IMR-90 (cell line): ENCODE measurements at regions not wholly inside any gene's neighbourhood (a gene's known extent, or its start where the extent isn't known, plus 50 kb on each side); places are given as distances from the start of the nearest gene placed in this dataset.

Experiments
- POLR2A ChIP-seq: IDR thresholded peaks from 2 replicates; pipeline ENCODE4 v1.6.1; 2012; ENCODE audit warnings: mild to moderate bottlenecking, low read depth, low read length
- TF ChIP-seq, protein P1 (sequence below): conservative IDR thresholded peaks from 2 replicates; pipeline ENCODE4 v1.5.1; 2012; ENCODE audit warnings: mild to moderate bottlenecking, low read depth, low read length, improper control_type of control experiment

DNA sequence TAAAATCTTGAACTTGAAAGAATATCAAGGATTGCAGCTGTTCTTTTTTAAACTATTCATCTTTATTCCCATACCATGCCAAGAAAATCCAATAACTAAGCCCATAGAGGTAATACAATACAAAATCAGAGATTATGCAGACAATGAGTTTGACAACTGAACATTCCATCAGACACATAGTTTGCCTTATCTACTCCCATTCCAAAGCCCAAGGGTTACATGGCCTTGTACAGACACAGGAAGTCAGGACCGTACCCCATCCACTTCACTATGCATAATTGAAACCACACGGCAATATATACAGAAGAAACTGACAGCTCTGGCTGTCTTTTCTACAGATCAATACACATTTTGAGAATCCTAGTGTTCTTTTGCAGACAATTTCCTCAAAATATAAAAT, 181.3 kb downstream of the TMX3 start:
- TF ChIP-seq POLR2A, result no peak
- TF ChIP-seq, protein P1, sequence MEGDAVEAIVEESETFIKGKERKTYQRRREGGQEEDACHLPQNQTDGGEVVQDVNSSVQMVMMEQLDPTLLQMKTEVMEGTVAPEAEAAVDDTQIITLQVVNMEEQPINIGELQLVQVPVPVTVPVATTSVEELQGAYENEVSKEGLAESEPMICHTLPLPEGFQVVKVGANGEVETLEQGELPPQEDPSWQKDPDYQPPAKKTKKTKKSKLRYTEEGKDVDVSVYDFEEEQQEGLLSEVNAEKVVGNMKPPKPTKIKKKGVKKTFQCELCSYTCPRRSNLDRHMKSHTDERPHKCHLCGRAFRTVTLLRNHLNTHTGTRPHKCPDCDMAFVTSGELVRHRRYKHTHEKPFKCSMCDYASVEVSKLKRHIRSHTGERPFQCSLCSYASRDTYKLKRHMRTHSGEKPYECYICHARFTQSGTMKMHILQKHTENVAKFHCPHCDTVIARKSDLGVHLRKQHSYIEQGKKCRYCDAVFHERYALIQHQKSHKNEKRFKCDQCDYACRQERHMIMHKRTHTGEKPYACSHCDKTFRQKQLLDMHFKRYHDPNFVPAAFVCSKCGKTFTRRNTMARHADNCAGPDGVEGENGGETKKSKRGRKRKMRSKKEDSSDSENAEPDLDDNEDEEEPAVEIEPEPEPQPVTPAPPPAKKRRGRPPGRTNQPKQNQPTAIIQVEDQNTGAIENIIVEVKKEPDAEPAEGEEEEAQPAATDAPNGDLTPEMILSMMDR, result no peak
